Progenitor cell of endocrine pancreas (in vitro differentiated cells): ENCODE measurements at regions not wholly inside any gene's neighbourhood (a gene's known extent, or its start where the extent isn't known, plus 50 kb on each side); places are given as distances from the start of the nearest gene placed in this dataset.
A peak's percentile ranks its signal among the peaks of the same experiment; 100 is the strongest.

Experiments used
- DNase-seq: peaks from one replicate; pipeline ENCODE4 v3.0.0; 2021; ENCODE audit warnings: low spot score; ENCODE audit not compliant: unreplicated experiment
- H3K27ac Mint-ChIP-seq: 2 replicates; pipeline ENCODE4 v1.8.0; 2021; ENCODE audit warnings: mild to moderate bottlenecking, moderate library complexity, mixed read lengths
- H3K27me3 Mint-ChIP-seq: 2 replicates; pipeline ENCODE4 v1.8.0; 2021; ENCODE audit warnings: mixed read lengths
- H3K36me3 Mint-ChIP-seq: 2 replicates; pipeline ENCODE4 v1.8.0; 2022; ENCODE audit warnings: mixed read lengths; ENCODE audit not compliant: insufficient read depth
- H3K4me1 Mint-ChIP-seq: 2 replicates; pipeline ENCODE4 v1.8.0; 2021; ENCODE audit warnings: low read depth, mixed read lengths
- H3K4me3 Mint-ChIP-seq: 2 replicates; pipeline ENCODE4 v1.8.0; 2021; ENCODE audit warnings: low read depth, mild to moderate bottlenecking, moderate library complexity, mixed read lengths
- H3K9me3 Mint-ChIP-seq: 2 replicates; pipeline ENCODE4 v1.8.0; 2021; ENCODE audit warnings: low read depth, mixed read lengths
- CTCF ChIP-seq: fragments of 200-600 bp; sonication (generic); IDR thresholded peaks from one replicate; pipeline ENCODE4 v1.5.0; 2021; ENCODE audit warnings: antibody characterized with exemption, mild to moderate bottlenecking; ENCODE audit not compliant: unreplicated experiment

DNA sequence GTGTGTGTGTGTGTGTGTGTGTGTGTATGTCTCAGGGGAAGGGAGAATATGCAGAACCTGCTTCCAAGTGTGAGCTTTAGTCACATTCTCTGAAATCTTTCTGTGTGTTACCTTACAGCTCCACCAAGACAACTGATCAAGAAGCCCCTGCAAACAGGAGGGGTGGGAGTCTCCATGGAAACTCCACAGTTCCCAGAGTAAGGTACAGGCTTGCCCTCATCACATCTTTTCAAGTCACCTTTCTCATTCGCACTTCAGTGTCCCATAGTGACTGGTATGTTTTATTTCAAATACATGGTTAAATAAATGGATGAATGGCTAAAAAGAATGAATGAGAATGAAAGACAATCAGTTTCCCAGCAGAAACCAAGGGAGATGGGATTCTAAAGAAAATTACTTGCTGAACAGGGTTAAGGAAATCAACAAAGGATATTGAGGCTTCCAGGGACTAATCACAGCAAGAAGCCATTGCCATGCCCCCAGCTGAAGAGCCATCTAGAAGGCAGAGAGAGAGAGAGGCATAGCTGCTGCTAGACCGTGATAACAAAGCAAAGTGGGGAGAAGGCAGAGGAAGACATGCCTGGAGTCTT is 987.2 kb upstream of the CELF4 start:
- Mint-ChIP-seq H3K36me3 (no peaks in the 10 kb centered on the region), H3K9me3 (peaks cover 2% of the 10 kb centered on the region), H3K27ac (no peak overlapping the region), H3K27me3 (peaks cover 20% of the 10 kb centered on the region), H3K4me1 (peaks cover 4% of the 10 kb centered on the region), H3K4me3 (no peak overlapping the region)
- no peak for TF ChIP-seq CTCF
- no peak for DNase-seq

DNA sequence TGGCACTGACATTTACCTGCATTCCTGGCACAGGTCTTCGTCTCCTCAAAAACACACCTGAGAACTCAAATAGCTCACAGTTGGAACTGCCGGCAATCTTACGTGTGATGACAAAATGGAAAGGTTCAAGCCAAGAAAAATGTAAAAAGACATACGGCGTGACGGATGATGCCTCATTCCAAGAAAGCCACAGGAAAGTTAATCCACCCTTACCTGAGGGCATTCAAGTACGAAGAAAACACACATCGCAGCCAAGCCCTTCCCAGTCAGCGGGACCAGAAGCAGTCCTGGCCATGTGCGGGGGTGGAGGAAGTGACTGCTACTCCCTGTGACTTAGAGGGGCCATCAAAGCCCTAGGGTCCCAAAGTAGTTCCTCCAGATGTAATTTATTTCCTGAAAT is 986.3 kb upstream of the CELF4 start:
- no peak for DNase-seq
- no peak overlapping the region for H3K27ac Mint-ChIP-seq
- peaks cover 17% of the 10 kb centered on the region for H3K27me3 Mint-ChIP-seq
- H3K36me3 Mint-ChIP-seq: no peaks in the 10 kb centered on the region
- H3K4me3 Mint-ChIP-seq: no peak overlapping the region
- peaks cover 10% of the 10 kb centered on the region for H3K4me1 Mint-ChIP-seq
- peaks cover 2% of the 10 kb centered on the region for H3K9me3 Mint-ChIP-seq
- no peak for TF ChIP-seq CTCF

- H3K27me3 Mint-ChIP-seq: no peaks in the 10 kb centered on the region
- DNase-seq: no peak
- no peak overlapping the region for H3K4me3 Mint-ChIP-seq
- H3K36me3 Mint-ChIP-seq: no peaks in the 10 kb centered on the region
- H3K4me1 Mint-ChIP-seq: peaks cover 11% of the 10 kb centered on the region
- no peaks in the 10 kb centered on the region for H3K9me3 Mint-ChIP-seq
- H3K27ac Mint-ChIP-seq: no peak overlapping the region
- peak; percentile 44 for TF ChIP-seq CTCF
These were observed 979.5 kb upstream of the CELF4 start for GRCh38 chr18:38545071-38545470.

GRCh38 chr18:38539856-38540255 is 974.3 kb upstream of the CELF4 start:
- Mint-ChIP-seq H3K9me3 (peaks cover 7% of the 10 kb centered on the region), H3K4me3 (no peak overlapping the region), H3K4me1 (no peaks in the 10 kb centered on the region), H3K27ac (no peak overlapping the region), H3K36me3 (no peaks in the 10 kb centered on the region), H3K27me3 (no peaks in the 10 kb centered on the region)
- TF ChIP-seq CTCF: no peak
- DNase-seq: no peak

DNA sequence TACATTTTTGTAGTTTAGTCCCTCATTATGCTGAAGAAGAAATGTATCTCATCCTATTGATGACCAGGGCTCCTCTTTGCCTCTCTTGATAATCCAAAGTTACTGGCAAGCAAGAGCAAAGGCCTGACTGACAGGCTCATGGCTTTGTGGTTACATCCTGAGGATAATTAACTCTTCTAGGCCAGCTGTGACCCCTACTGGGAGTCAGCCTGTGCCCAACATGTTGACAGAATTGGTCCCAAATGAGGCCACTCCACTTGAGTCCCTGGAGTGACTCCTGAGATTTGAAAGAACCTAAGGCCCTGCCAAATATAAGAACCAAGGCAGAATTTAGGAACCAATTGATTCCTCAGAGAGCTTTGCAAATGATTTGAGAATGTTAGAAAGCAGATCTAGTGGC is 973.8 kb upstream of the CELF4 start:
- Mint-ChIP-seq H3K27ac (no peak overlapping the region), H3K9me3 (peaks cover 7% of the 10 kb centered on the region), H3K4me1 (no peaks in the 10 kb centered on the region), H3K27me3 (no peaks in the 10 kb centered on the region), H3K4me3 (no peak overlapping the region), H3K36me3 (no peaks in the 10 kb centered on the region)
- TF ChIP-seq CTCF: no peak
- DNase-seq: no peak
